B cell (primary cell): ENCODE measurements at regions not wholly inside any gene's neighbourhood (a gene's known extent, or its start where the extent isn't known, plus 50 kb on each side); places are given as distances from the start of the nearest gene placed in this dataset.

Experiments
- CTCF ChIP-seq: fragments of 200-600 bp; IDR thresholded peaks from one replicate; pipeline ENCODE4 v1.8.0; 2022; ENCODE audit warnings: antibody characterized with exemption, mild to moderate bottlenecking
- EZH2 ChIP-seq: IDR thresholded peaks from 2 replicates; pipeline ENCODE4 v1.6.1; 2012; ENCODE audit warnings: borderline replicate concordance, low read depth, mild to moderate bottlenecking, moderate library complexity, low read length; ENCODE audit not compliant: insufficient read depth, poor library complexity, severe bottlenecking

- TF ChIP-seq CTCF, result no peak
- TF ChIP-seq EZH2, result no peak
Measured at GRCh38 chr1:215360031-215360430, 207.1 kb upstream of the KCTD3 start.
